ENCODE measurements at regions not wholly inside any gene's neighbourhood (a gene's known extent, or its start where the extent isn't known, plus 50 kb on each side); places are given as distances from the start of the nearest gene placed in this dataset.

DNA sequence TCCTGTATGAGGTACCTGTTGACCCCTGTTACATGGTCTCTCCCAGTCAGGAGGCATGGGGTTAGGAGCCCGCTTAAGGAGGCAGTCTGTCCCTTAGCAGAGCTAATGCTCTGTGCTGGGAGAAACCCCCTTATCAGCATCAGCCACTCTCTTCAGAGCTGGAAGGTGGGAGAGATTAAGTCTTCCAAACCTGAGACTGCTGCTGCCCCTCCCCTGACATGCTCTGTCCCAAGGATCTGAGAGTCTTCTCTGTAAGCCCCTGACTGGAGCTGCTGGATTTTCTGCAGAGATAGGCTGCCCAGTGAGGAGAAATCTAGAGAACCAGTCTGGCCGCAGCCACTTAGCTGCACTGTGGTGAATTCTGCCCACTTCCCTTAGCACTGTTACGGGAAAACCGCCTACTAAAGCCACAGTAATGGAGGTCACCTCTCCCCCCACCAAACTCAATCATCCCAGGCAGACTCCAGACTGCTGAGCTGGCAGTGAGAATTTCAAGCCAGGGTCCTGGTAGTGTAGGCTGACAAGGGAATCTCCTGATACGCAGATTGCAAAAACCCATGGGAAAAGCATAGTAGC, 222.3 kb downstream of the DDX3Y start:
- no peak for DNase-seq (ENCODE audit: extremely low read depth in 1 of 11, low read depth in 9 of 11, low spot score in 4 of 11)

DNA sequence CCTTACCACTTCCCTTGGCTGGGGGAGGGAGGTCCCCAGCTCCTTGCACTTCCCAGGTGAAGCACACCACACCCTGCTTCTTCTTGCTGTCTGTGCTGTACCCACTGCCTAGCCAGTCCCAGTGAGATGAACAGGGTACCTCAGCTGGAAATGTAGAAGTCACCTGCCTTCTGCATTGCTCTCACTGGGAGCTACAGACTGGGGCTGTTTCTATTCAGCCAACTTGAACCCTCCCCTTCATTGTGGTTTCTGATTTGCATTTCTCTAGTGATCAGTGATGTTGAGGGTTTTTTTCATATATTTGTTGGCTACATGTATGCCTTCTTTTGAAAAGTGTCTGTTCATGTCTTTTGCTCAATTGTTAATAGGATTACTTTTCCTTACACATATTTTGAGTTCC, 222.8 kb downstream of the DDX3Y start:
- no peak for DNase-seq (ENCODE audit: extremely low read depth in 1 of 11, low read depth in 9 of 11, low spot score in 4 of 11)

DNA sequence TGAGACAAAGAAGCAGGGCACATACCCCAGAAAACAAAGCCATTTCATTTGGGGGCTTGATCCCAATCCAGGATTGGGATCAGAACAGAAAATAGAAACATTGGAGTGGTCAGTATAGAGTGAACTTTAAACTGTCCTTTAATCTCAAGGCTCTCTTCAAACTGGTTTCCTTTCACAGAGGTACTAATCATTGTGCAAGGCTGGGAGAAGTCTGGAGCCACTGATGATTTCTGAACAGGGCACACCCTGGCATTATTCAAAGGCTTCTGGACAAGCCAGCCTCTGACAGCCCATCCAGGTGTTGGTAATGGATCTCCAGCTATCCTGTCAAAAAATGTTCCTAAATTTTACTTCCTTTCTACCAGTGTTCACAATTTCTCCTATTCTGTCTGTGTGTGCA, 244.5 kb downstream of the DDX3Y start:
- no peak for DNase-seq (ENCODE audit: extremely low read depth in 1 of 11, low read depth in 9 of 11, low spot score in 4 of 11)

DNA sequence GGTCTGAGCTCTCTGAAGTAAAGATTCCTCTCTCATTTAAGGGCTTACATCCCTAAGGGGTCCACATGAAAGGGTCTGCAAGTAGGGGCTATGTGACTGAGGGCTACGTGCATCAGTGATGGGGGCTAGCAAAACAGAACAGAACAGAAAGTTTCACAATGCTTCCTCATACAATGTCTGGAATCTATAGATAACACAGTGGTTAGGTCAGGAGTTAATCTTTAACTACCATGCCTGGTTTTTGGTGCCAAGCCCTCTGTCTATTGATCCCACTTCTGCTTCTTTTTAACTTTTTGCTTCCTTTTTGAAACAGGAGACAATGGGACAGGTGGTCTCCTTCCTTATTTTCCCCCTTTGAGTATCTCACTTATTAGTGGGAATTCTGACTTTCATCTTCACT, 263.0 kb downstream of the DDX3Y start:
- DNase-seq (ENCODE audit: extremely low read depth in 1 of 11, low read depth in 9 of 11, low spot score in 4 of 11): no peak

DNA sequence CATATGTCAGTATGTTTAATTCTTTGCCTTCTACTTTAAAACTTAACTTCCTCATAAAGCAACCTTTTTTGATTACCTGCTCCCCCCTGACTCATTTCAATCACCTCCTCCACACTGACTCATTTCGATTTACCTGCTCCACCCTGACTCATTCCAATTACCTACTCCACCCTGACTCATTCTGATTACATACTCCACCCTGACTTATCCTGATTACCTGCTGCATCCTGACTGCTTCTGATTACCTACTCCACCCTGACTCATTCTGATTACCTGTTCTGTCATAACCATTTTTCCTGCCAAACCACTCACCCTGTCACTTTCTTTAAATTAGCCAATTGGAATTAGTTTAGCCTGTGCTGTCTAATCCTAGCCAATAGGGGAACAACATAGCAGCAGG, 263.6 kb downstream of the DDX3Y start:
- no peak for DNase-seq (ENCODE audit: extremely low read depth in 1 of 11, low read depth in 9 of 11, low spot score in 4 of 11)

All from renal cortex interstitium (tissue), 11 donors.